ENCODE measurements at regions not wholly inside any gene's neighbourhood (a gene's known extent, or its start where the extent isn't known, plus 50 kb on each side); places are given as distances from the start of the nearest gene placed in this dataset.

- TF ChIP-seq CTCF (conservative IDR thresholded peaks at IDR 0.05 in 1 of 2, IDR thresholded peaks at IDR 0.05 in 1 of 2; ENCODE audit: low read depth in 1 of 2, low read length in 2 of 2) (no peak), EZH2 (IDR thresholded peaks at IDR 0.05; ENCODE audit: low read length, missing control alignments) (no peak)
Observed at GRCh38 chr6:126890055-126890454, 228.4 kb upstream of the RSPO3 start.
